ENCODE measurements at regions not wholly inside any gene's neighbourhood (a gene's known extent, or its start where the extent isn't known, plus 50 kb on each side); places are given as distances from the start of the nearest gene placed in this dataset.

- TF ChIP-seq SMC3 (conservative IDR thresholded peaks at IDR 0.05; ENCODE audit: poor library complexity), result no peak
- TF ChIP-seq, protein P1, sequence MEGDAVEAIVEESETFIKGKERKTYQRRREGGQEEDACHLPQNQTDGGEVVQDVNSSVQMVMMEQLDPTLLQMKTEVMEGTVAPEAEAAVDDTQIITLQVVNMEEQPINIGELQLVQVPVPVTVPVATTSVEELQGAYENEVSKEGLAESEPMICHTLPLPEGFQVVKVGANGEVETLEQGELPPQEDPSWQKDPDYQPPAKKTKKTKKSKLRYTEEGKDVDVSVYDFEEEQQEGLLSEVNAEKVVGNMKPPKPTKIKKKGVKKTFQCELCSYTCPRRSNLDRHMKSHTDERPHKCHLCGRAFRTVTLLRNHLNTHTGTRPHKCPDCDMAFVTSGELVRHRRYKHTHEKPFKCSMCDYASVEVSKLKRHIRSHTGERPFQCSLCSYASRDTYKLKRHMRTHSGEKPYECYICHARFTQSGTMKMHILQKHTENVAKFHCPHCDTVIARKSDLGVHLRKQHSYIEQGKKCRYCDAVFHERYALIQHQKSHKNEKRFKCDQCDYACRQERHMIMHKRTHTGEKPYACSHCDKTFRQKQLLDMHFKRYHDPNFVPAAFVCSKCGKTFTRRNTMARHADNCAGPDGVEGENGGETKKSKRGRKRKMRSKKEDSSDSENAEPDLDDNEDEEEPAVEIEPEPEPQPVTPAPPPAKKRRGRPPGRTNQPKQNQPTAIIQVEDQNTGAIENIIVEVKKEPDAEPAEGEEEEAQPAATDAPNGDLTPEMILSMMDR (IDR thresholded peaks at IDR 0.05; ENCODE audit: poor library complexity, severe bottlenecking), result no peak
- TF ChIP-seq EZH2 (IDR thresholded peaks at IDR 0.05; ENCODE audit: borderline replicate concordance, insufficient read depth, low read length, poor library complexity, severe bottlenecking), result no peak
- TF ChIP-seq EP300 (conservative IDR thresholded peaks at IDR 0.05; ENCODE audit: poor library complexity, severe bottlenecking), result no peak
- no peak for TF ChIP-seq MXI1 (conservative IDR thresholded peaks at IDR 0.05; ENCODE audit: poor library complexity, severe bottlenecking)
- TF ChIP-seq POLR2AphosphoS5 (IDR thresholded peaks at IDR 0.05), result no peak
Observed at GRCh38 chr16:10266809-10267208, 84.6 kb upstream of the GRIN2A start.
